Sigmoid colon (tissue), 6 donors: ENCODE measurements at regions not wholly inside any gene's neighbourhood (a gene's known extent, or its start where the extent isn't known, plus 50 kb on each side); places are given as distances from the start of the nearest gene placed in this dataset.

ENCODE experiments used
- DNase-seq: peaks from one replicate; pipeline ENCODE4 v3.0.0-alpha.2; 2019
- H3K27ac ChIP-seq, 4 donors: fragments of 200-600 bp; sonication (generic); one replicate each; pipeline ENCODE4 v1.5.1; 2016 to 2019; ENCODE audit warnings: mild to moderate bottlenecking in 1 of 4
- H3K27me3 ChIP-seq, 3 donors: fragments of 200-600 bp; sonication (generic); one replicate each; pipeline ENCODE4 v1.5.1; 2019; ENCODE audit warnings: mild to moderate bottlenecking in 1 of 3
- H3K36me3 ChIP-seq, 4 donors: fragments of 200-600 bp; sonication (generic); one replicate each; pipeline ENCODE4 v1.5.1; 2016 to 2019
- H3K4me1 ChIP-seq, 4 donors: fragments of 200-600 bp; sonication (generic); one replicate each; pipeline ENCODE4 v1.5.1; 2017 to 2019
- H3K4me3 ChIP-seq, 4 donors: fragments of 200-600 bp; sonication (generic); one replicate each; pipeline ENCODE4 v1.5.1; 2017 to 2019; ENCODE audit warnings: mild to moderate bottlenecking in 2 of 4, moderate library complexity in 1 of 4
- H3K9me3 ChIP-seq, 4 donors: fragments of 200-600 bp in 3 of 4; sonication (generic) in 3 of 4; one replicate each; pipeline versions ENCODE4 v1.5.1 to v1.6.1; 2013 to 2019
- EP300 ChIP-seq, 4 donors: sonication (generic); formaldehyde crosslinking; IDR thresholded peaks; one replicate each; pipeline ENCODE4 v1.6.1; 2017; ENCODE audit warnings: antibody characterized with exemption in 4 of 4
- POLR2A ChIP-seq, 2 donors: fragments of 450-650 bp; IDR thresholded peaks; one replicate each; pipeline ENCODE4 v1.6.1; 2016; ENCODE audit warnings: antibody characterized with exemption in 2 of 2, mild to moderate bottlenecking in 2 of 2, moderate library complexity in 2 of 2
- POLR2AphosphoS5 ChIP-seq, 4 donors: sonication (generic); formaldehyde crosslinking; IDR thresholded peaks; one replicate each; pipeline ENCODE4 v1.6.1; 2017; ENCODE audit warnings: antibody characterized with exemption in 4 of 4
- whole genome bisulfite sequencing, 2 donors: extraction: QIAGEN DNeasy Blood & Tissue Kit; methylation state at CpG; one replicate each; pipeline ENCODE4 v1.1.7; 2013; 5-methylcytosine and 5-hydroxymethylcytosine counted together
- intact Hi-C: fragments of 100-400 bp; cut with DNase I; formaldehyde crosslinking; loops from one replicate; pipeline ENCODE4 v1.15.1; 2023
- TF ChIP-seq, protein P1 (sequence below), 4 experiments: fragments of 450-650 bp in 3 of 4; fragments of 200-600 bp in 1 of 4; IDR thresholded peaks; one replicate each; pipeline ENCODE4 v1.5.1; 2016 to 2019; ENCODE audit warnings: antibody characterized with exemption in 4 of 4, mild to moderate bottlenecking in 3 of 4, moderate library complexity in 2 of 4
- donor health status: healthy with polysubstance abuse.
- donor health status: healthy.

GRCh38 chr9:11063263-11063662 is 450.5 kb upstream of the PTPRD start:
- DNase-seq: no peak
- Histone ChIP-seq H3K4me1 (no peaks in the 10 kb centered on the region), H3K9me3 (no peaks in the 10 kb centered on the region), H3K36me3 (no peaks in the 10 kb centered on the region), H3K4me3 (no peak overlapping the region), H3K27ac (no peak overlapping the region), H3K27me3 (no peaks in the 10 kb centered on the region)
- TF ChIP-seq POLR2A (IDR thresholded peaks at IDR 0.05) (no peak), EP300 (IDR thresholded peaks at IDR 0.05) (no peak), POLR2AphosphoS5 (IDR thresholded peaks at IDR 0.05) (no peak)
- TF ChIP-seq, protein P1, sequence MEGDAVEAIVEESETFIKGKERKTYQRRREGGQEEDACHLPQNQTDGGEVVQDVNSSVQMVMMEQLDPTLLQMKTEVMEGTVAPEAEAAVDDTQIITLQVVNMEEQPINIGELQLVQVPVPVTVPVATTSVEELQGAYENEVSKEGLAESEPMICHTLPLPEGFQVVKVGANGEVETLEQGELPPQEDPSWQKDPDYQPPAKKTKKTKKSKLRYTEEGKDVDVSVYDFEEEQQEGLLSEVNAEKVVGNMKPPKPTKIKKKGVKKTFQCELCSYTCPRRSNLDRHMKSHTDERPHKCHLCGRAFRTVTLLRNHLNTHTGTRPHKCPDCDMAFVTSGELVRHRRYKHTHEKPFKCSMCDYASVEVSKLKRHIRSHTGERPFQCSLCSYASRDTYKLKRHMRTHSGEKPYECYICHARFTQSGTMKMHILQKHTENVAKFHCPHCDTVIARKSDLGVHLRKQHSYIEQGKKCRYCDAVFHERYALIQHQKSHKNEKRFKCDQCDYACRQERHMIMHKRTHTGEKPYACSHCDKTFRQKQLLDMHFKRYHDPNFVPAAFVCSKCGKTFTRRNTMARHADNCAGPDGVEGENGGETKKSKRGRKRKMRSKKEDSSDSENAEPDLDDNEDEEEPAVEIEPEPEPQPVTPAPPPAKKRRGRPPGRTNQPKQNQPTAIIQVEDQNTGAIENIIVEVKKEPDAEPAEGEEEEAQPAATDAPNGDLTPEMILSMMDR (IDR thresholded peaks at IDR 0.05): no peak
- intact Hi-C loops: no loop called here

- DNase-seq: no peak
- Histone ChIP-seq H3K9me3 (no peaks in the 10 kb centered on the region), H3K4me1 (no peaks in the 10 kb centered on the region), H3K36me3 (no peaks in the 10 kb centered on the region), H3K27ac (no peak overlapping the region), H3K27me3 (no peaks in the 10 kb centered on the region), H3K4me3 (no peak overlapping the region)
- 82 to 85% methylated on average over 9 of the region's 9 CpGs for WGBS, 2 donors
- intact Hi-C loops: no loop called here
- no peak for TF ChIP-seq POLR2AphosphoS5 (IDR thresholded peaks at IDR 0.05)
- TF ChIP-seq, protein P1 (IDR thresholded peaks at IDR 0.05): no peak
- TF ChIP-seq POLR2A (IDR thresholded peaks at IDR 0.05): no peak
- TF ChIP-seq EP300 (IDR thresholded peaks at IDR 0.05): no peak
These were observed 452.1 kb upstream of the PTPRD start for GRCh38 chr9:11064909-11065308.

DNA sequence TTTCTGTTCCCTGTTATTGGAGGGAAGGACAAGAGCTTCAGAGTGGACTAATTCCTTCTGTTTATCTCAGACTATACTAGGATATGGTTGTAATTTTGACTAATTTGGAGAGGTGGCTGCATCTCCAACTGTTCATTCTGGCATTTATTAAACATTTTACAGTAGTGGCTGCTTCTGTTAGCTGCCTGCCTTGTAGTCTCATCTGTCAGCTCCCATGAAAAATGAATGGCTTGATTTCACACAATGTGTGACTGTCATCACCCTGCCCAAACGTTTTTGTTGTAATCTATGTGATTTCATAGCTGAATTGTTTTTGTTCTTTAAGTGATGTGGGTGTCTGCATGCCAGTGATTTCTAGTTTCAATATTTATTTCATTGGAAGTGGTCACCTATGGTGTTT is 459.4 kb upstream of the PTPRD start:
- intact Hi-C loops: no loop called here
- Histone ChIP-seq H3K4me3 (no peak overlapping the region), H3K4me1 (no peaks in the 10 kb centered on the region), H3K9me3 (no peaks in the 10 kb centered on the region), H3K27ac (no peak overlapping the region), H3K36me3 (no peaks in the 10 kb centered on the region), H3K27me3 (no peaks in the 10 kb centered on the region)
- no peak for DNase-seq
- TF ChIP-seq, protein P1 (IDR thresholded peaks at IDR 0.05): no peak
- TF ChIP-seq EP300 (IDR thresholded peaks at IDR 0.05) (no peak), POLR2AphosphoS5 (IDR thresholded peaks at IDR 0.05) (no peak), POLR2A (IDR thresholded peaks at IDR 0.05) (no peak)
- 0 to 6% methylated on average over 1 of the region's 1 CpG for WGBS, 2 donors

DNA sequence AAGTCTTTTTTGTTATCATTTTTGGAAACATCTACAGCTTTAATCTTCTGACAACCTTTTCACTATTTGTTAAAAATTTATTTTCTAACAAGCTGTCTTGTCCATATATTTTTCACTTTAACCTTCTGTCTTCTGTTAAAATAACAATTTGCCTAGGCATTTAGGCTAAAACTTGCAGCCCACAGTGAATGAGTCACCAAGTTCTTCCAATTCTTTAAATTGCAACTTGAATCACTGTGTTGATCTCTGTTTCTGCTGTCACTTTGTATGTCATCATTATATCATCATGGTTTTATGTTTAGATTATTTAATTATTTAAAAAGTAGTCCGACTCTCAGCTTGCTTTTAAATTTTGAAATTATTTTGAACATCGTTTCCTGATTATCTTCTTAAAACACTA is 473.8 kb upstream of the PTPRD start:
- H3K9me3 ChIP-seq: no peaks in the 10 kb centered on the region
- H3K36me3 ChIP-seq: no peaks in the 10 kb centered on the region
- H3K27ac ChIP-seq: no peak overlapping the region
- no peak overlapping the region for H3K4me3 ChIP-seq
- no peaks in the 10 kb centered on the region for H3K27me3 ChIP-seq
- 87 to 91% methylated on average over 2 of the region's 2 CpGs for WGBS, 2 donors
- no peaks in the 10 kb centered on the region for H3K4me1 ChIP-seq
- intact Hi-C loops: no loop called here
- no peak for DNase-seq
- TF ChIP-seq, protein P1 (IDR thresholded peaks at IDR 0.05): no peak
- TF ChIP-seq EP300 (IDR thresholded peaks at IDR 0.05): no peak
- TF ChIP-seq POLR2AphosphoS5 (IDR thresholded peaks at IDR 0.05): no peak
- no peak for TF ChIP-seq POLR2A (IDR thresholded peaks at IDR 0.05)

GRCh38 chr9:11088821-11089374 is 476.1 kb upstream of the PTPRD start:
- H3K9me3 ChIP-seq: no peaks in the 10 kb centered on the region

More at GRCh38 chr9:11088821-11089374, 476.1 kb upstream of the PTPRD start:
- H3K36me3 ChIP-seq: no peaks in the 10 kb centered on the region
- no peak overlapping the region for H3K4me3 ChIP-seq
- WGBS, 2 donors: 60 to 69% methylated on average over 1 of the region's 1 CpG
- H3K27ac ChIP-seq: no peak overlapping the region
- TF ChIP-seq, protein P1 (IDR thresholded peaks at IDR 0.05): no peak
- TF ChIP-seq EP300 (IDR thresholded peaks at IDR 0.05) (no peak), POLR2AphosphoS5 (IDR thresholded peaks at IDR 0.05) (no peak), POLR2A (IDR thresholded peaks at IDR 0.05) (no peak)
- DNase-seq: no peak
- H3K27me3 ChIP-seq: no peaks in the 10 kb centered on the region
- no peaks in the 10 kb centered on the region for H3K4me1 ChIP-seq
- intact Hi-C loops: no loop called here
